ENCODE measurements at regions not wholly inside any gene's neighbourhood (a gene's known extent, or its start where the extent isn't known, plus 50 kb on each side); places are given as distances from the start of the nearest gene placed in this dataset.
"Not testable (repeated sequence)": the region's sequence is repeated elsewhere in the genome, so short reads cannot be mapped to it uniquely, and the experiment has no call there.

DNA sequence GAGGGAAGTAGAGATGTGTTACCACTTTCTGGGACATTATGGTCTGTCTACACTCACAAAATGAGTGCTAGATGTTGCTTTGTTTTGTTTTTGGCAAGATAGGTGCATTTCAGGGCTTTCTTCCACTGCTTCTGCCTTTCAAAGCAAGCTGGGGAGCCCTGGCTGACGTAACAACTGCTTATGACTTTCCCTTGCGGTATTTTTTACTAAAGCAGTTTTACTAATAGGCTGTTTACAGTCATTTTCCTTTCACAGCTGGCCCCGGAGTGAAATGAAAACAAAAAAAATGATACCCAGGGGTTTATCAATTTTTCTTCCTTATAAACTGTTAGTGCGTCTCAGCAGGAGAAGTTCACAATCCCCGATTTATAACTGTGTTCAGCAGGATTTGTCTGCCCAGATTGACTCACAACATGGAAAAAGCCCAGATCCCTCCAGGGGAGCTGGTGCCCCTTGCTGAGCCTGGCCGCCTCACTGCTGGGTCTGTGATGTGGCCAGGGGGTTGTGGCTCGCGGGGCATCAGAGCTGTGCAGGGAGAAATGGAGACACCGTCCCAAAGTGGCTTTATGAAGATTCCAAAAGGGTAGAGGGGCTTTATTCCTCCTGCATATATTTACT is 184.4 kb upstream of the HS3ST3A1 start:
- peak; percentile 58 for DNase-seq (ENCODE audit: low read depth)

DNA sequence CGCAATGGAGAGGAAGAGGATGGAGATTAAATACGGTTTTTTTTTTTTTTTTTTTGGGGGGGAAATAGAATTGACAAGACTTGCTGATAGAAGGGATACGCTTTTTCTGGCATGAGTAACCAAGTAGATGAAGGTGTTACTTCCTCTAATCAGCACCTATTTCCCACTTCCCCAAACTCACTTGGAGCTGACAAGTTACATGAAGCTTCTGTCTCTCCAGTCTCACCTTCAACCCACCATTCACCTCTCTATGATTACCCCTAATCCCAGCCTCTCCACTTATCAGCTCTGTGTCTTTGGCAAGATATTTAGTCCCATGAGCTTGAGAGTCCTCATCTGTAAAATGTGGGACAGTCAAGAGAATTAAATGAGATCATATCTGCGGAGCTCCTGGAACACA is 185.9 kb upstream of the HS3ST3A1 start:
- DNase-seq (ENCODE audit: low read depth), result no peak

DNA sequence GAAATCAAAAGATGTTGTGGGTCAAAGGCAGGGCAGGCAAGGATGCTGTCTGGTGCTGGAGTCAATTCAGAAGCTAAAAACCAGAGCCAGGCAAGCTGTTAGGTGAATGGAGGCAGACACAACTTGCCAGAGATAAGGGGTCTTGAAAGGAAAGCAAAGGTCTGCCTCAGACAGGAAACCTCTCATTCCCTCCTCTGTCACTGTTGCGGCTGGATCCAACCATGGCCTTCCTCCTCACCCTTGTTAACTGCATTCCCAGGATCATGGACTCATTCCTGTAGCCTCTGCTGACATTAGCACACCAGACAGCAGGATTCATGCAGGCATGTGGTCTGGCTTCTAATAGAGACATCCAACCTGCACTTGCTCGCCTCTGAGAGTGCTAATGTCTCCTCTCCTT is 186.7 kb upstream of the HS3ST3A1 start:
- no peak for DNase-seq (ENCODE audit: low read depth)

DNA sequence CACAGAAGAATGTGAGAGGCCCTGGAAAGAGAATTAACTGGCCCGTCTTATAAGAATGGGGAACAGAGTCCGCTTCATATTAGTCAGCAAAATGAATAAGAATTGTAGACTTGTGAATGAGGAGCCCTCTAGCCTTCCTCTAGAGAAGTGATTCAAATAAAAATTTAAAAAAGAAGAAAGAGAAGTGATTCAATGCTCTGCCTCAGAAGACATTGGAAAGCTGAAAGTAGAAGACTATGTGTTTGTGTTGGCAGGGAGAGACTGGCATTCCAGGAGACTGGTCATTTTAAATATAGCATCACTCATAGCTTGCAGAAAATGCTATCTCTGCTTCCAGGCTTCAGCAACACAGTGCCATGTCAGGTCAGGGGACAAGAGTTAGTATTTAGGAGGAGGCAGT is 190.6 kb upstream of the HS3ST3A1 start:
- peak; percentile 65 for DNase-seq (ENCODE audit: low read depth)

DNA sequence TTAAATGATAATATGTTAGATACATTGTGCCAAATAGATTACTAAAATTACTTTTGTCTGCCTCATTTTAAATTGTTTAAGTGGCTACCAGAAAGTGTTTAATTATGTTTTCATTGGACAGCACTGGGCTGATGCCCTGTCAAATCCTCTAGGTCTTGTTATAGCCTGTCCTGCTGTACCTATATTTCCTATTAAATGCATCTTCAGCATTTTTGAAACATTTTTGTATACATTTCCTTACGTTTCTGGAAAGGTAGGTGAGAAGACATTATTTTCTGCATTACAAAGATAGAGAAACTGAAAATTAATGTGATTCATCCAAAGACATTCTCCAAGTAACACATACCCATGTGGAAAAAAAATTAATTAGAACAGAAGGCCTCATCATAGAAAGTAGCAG is 192.2 kb upstream of the HS3ST3A1 start:
- DNase-seq (ENCODE audit: low read depth), result no peak

DNA sequence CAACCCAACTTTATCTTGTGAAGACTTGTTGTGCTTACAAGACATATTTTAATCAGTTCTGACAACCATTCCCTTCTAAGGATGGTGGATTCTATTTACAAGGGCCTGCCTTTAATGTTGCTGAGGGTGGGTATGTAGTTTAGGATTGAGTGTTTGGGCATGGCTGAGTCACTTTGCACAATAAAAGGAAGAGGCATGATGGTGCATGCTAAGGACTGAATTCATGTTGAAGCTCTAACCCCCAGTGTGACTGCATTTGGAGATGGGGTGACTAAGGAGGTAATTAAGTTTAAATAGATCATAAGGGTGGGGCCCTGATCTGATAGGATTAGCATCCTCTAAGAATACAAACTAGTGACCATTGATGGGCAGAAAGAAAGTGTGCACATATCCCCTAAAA is 196.1 kb upstream of the HS3ST3A1 start:
- DNase-seq (ENCODE audit: low read depth), result no peak

DNA sequence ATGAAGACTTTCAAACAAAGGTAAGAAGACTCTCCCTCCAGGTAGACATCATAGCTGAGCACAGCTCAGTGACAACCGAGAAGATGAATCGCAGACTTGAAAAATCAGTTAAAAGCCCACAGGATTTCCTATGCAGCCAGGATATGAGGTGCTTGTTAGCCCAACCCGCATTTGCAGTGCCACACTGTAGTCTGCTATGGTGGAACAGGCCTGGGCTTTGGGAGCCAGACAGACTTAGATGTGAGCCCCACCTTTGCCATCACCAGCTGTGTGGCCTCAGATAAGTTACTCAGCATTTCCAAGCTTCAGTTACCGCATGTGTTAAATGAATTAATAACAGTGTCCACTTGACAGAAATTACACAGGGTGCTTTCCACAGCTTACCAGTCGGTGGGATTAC is 204.4 kb upstream of the HS3ST3A1 start:
- DNase-seq (ENCODE audit: low read depth), result no peak

DNA sequence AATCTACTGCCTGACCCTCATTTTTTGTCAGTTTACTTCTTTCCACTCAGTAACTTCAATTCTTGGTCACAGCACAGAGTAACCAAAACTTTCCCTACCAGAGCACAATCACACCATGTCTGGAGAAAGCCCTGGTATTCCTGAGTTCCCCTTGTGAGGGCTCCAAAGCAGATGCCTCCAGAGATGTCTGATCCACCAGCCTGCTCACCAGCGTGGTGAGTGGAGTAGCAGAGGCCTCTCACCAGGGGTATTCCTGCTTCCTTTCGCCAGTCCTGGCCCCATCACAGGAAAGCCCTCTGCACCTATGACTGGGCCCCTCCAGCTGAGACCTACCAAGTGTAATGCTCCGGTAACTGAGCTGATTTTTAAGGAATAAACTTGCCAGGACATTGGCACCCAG is 205.4 kb upstream of the HS3ST3A1 start:
- no peak for DNase-seq (ENCODE audit: low read depth)

DNA sequence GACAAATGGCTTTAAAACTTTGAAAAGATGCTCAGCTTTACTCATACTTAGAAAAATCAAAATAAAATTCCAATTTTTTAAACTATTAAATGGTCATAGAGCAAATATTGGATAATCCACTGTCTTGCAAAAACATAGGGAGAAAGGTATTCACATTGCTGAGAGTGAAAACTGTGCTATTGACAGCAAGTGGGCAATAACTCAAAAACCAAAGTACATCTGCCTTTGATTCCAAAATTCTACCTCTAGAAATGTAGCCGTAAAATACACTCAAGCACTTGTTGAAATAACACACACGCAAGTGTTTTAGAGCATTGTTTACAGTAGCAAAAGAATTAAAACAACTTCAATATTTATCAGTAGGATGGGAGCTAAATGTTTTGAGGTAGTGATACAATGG is 210.6 kb upstream of the HS3ST3A1 start:
- no peak for DNase-seq (ENCODE audit: low read depth)

DNA sequence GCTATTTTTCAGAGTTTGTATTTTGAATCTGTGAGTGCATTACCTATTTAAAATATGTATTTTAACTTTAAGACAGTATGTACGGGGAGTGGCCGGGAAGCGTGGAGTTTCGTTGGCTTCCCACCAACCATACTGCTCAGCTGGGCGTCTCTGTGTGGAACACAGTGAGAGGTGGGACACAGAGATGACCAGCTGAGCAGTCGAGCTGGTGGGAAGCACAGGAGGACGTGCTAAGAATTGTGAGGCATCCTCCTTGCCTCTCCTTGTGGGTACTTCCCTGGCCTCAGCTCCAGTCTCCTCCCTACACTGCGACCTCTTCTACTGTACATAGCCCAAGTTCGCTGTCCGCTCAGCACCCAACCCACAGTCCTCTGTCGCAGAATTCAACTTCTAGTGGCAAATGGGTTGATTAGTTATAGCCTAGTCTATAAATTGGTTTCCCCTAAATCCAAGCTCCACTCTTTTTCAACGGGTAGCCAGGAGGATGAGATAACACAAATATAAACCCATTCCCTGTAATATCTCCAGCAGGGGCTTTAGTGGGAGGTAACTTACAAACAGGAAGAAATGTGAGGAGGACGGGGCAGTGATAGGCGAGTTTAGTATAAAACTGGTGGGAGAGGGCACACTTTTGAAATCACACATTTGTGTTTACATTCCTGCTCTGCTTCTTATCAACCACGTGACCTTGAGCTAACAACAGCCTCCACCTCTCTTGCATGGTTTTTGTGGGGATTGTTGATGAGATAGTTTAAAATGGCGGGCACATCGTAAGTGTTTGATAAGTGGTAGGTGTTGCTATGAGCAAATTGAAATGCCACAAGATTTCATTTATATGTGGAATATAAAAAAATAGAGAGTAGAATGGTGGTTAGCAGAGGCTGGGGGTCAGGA is 211.9 kb upstream of the HS3ST3A1 start:
- DNase-seq (ENCODE audit: low read depth), result no peak

DNA sequence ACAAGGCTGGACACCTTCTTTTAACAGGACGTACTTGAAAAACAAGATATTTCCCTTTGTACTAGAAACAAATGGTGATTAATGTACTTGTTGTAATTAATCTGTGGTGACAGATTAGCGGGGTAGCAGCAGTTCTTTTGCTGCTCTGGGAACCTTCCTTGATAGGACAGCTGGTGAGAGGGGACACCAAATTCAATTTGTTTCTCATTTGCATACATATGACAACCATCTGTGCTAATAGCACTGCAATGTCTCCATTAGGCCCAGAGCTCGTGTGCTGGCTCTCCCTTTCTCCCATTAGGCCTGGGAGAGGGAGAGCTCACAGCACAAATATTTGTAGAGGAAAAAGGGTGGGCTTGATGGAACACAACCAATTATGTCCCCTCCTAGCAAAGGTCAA is 221.0 kb upstream of the HS3ST3A1 start:
- DNase-seq (ENCODE audit: low read depth), result no peak

DNA sequence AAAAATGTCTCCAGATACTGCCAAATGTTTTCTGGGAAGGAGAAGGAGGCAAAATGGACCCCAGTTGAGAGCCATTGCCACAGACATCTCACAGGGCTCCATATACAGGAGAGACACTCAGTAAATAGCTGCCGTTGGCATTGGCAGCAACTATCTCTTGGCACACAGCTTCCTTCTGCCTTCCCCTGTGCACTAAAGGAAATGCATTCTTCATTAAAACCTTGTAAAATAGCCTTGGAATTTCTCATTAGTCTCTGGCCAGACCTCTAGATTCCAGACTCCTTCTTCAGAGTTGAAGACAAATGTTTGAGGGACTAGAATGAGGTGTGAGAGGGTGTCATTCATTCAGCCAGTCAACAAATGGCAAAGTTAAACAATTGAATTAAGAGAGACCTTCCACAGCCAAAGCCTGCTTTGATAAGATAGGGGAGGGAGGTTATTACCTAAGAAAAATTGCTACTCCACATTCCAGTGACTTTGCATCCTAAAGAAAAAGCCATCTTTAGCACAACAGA is 223.9 kb upstream of the HS3ST3A1 start:
- peak; percentile 57 for DNase-seq (ENCODE audit: low read depth)

DNA sequence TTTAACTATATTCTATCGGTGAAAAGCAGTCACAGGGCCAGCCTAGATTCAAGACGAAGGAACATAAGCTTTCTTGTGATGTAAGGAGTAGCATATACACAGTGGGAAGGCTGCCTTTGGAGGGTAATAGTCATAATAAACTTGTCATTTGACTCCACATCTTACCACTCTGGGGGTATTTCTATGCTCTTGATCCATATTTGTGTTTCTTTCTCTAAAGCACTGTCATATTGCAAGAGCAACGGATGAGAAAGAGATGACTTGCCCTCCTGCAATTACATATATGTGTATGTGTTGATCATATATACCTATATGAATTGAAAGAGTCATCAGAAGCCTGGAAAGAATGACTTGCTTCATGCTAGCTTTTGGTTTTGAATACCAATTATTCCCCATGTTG is 225.4 kb upstream of the HS3ST3A1 start:
- DNase-seq (ENCODE audit: low read depth), result no peak

DNA sequence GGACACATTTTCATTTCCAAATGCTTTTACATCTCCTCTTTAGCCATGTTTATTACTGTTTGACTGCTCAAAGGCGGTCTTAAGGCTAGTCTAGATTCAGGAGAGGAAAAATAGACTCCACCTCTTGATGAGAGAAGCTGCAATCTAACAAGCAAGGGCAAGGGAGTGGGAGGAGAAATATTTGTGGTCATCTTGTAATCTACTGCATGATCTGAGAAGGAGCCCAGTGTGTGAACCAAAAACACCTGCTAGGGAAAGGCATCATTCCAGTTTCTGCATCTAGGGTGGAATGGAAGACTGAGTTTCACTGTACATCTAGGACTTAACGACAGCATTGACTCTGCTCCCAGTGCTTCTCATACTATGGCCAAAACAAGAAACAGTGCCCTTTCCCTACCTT is 232.2 kb upstream of the HS3ST3A1 start:
- peak; percentile 18 for DNase-seq (ENCODE audit: low read depth)

DNA sequence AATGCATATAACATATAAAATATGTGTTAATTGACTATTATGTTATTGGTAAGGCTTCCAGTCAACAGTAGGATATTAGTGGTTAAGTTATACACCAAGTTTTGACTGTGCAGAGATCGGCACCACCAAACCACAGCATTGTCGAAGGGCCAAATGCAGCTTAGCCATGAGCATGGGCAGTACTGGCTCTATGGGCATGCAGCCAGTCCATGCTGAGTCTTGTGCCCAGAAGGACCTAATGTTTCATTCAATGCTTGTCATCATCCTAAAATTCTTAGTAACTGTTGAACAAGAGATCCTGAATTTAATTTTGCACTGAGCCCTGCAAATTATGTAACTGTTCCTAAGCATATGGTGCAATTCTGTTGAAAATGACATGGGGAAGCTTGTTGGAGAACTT is 233.4 kb upstream of the HS3ST3A1 start:
- no peak for DNase-seq (ENCODE audit: low read depth)

DNA sequence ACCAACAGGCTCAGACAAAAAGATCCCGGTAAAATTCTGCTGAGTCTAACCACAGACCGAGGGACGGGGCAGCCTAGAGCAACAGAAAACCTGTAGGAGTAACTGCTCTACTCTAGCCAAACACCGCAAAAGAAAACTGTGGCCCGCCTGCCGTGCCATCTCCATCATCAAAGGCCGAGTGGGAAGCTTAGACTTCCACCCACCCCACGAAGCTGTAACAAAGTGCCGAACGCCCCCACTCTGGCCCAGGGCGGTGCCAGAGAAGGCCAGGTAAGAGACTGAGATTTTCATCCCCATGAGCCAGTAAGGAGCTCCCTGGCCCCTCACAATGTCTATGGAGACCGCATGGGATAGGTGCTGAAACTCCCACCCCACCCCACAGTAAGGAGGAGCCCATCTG is 231.9 kb upstream of the COX10 start:
- no peak for DNase-seq (ENCODE audit: low read depth)

DNA sequence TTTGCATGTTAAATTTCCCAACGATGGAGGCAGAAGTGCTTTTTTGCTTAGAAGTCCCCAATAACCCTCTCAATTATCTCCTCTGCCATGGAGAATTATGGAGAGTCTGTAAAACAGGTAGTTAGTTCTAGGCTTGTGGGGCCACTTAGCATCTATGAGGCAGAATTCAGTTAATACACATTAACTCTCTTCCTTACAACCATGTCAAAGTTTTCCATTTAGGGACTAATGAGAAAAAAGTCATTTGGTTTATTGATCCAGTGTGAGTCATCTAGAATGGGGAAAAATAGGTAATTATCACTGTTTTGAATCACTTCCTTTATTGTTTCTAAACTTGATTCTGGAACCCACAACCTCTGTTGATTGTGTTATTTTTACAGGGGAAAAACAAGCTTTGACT is 229.1 kb upstream of the COX10 start:
- DNase-seq (ENCODE audit: low read depth), result no peak

DNA sequence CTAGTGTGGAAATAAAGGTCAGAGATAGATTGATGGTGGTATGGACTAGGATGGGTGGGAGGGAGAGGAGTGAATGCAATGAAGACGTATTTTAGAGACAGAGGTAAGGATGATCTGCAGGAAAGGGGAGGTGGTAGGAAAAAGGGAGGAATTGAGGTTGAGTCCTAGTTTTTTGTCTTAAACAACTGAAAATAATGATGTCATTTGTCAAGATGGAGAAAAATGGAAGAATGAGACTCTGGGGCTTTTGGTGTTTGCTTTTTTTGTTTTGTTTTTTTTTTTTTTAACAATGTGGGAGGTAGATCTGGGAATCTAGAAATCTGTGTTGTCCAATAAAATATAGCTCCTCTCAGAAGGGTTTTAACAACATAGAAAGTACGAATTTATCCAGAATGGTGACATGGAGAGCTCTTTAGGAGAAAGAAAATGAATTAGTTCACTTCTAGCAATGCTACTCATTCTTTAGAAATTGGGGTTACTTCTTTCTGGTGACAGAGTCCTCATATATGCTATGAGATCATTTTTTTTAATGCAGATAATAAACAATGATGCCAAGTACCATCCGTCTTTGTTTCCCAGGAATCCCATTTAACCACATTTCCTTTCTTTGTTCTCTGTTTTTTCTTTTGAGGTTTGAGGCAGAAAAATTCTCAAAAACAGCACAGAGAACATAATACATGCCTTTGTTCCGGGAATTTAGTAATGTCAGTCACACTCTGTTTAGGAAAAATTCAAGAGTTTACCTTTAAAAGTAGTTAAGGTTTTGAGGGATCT is 225.3 kb upstream of the COX10 start:
- no peak for DNase-seq (ENCODE audit: low read depth)

DNA sequence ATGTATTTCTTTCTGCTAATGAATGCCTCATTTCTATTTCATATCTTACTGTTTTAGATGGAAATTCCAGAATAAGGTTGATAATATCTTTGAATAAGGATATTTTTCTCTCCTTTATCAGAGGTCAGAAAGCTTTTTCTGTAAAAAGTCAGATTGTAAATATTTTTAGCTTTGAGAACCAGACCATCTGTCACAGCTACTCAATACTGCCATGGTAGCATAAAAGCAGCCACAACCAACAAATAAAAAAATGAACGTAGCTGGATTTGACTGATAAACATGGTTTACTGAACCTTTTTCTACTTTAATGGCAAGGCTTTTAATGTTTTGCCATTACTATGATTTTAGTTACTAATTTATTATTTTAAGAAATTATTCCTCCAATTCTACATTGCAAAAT is 217.4 kb upstream of the COX10 start:
- DNase-seq (ENCODE audit: low read depth), result no peak

DNA sequence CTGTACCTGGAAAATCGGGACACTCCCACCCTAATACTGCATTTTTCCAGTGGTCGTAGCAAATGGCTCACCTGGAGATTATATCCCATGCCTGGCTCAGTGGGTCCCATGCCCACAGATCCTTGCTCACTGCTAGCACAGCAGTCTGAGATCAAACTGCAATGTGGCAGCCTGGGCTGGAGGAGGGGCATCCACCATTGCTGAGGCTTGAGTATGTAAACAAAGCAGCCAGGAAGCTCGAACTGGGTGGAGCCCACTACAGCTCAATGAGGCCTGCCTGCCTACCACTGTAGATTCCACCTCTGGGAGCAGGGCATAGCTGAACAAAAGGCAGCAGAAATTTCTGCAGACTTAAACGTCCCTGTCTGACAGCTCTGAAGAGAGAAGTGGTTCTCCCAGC is 213.6 kb upstream of the COX10 start:
- not testable (repeated sequence) for DNase-seq (ENCODE audit: low read depth)

DNA sequence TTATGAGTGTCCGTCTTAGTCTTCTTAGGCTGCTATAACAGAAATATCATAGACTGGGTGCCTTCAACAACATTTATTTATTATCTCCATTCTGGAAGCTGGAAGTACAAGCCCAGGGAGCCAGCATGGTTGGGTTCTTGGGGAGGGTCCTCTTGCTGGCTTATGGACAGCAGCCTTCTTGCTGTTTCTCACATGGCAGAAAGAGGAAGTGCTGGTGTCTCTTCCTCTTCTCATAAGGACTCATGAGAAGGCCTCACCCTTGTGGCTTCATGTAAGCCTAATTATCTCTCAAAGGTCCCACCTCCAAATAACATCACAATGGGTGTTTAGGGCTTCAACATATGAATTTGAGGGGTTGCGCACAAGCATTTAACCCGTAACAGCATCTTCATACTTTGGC is 207.0 kb upstream of the COX10 start:
- no peak for DNase-seq (ENCODE audit: low read depth)

DNA sequence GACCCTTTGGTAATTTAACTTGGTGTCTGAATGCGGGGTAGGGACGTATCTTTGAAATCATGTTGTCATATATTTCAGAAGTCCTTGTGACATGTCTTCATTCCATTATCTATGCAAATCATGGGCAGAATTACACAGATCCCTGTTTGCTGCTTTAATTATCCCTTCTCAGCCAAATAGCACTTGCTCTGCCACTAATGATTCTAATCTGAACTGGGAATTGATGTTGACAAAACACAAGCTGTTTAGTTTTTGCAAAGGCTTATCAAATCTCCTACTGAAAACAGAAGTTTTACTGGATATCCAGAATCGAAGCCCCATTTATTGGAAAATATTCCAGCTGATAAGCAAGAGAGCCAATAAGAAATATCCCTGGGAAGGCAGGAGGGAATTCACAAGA is 205.9 kb upstream of the COX10 start:
- no peak for DNase-seq (ENCODE audit: low read depth)

DNA sequence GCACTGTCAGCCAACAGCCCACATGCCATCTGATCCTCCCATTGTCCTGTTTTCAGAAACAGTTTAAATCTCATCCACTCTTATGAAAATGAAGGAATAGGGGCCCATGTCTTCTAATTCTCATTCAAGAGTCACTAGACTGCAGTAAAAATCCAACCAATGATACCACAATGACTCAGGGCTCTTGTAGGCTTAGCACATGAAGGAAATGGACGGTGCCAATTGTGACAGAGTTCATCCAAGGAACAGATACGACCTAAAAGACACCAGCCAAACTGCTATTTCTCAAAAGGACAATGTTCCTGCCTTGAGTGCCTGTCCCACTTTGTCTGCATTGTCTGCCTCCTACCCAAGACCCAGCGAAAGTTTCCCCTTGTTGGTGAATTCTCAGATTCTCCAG is 204.8 kb upstream of the COX10 start:
- peak; percentile 72 for DNase-seq (ENCODE audit: low read depth)

Measured in EH (cell line).